ENCODE measurements at regions not wholly inside any gene's neighbourhood (a gene's known extent, or its start where the extent isn't known, plus 50 kb on each side); places are given as distances from the start of the nearest gene placed in this dataset.

DNA sequence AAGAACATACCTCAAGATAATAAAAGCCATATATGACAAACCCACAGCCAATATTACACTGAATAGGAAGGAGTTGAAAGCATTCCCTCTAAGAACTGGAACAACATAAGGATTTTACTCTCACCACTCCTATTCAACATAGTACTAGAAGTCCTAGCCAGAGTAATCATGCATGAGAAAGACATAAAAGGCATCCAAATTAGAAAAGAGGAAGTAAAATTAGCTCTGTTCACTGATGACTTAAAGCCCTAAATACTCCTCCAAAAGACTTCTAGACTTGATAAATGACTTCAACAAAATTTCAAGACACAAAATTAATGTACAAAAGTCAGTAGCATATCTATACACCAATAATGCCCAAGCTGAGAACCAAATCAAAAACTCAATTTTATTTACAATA lies 235.7 kb downstream of the NKX6-1 start:
- intact Hi-C loops (cut with DNase I), result no loop called here
- Histone ChIP-seq H3K36me3 (ENCODE audit: control insufficient read depth in 2 of 3, insufficient read depth in 3 of 3, low read length in 3 of 3) (no peaks in the 10 kb centered on the region), H3K4me3 (ENCODE audit: low read length in 3 of 3) (no peak overlapping the region), H3K4me1 (ENCODE audit: control insufficient read depth in 2 of 3, insufficient read depth in 2 of 3, low read depth in 1 of 3, low read length in 3 of 3) (no peaks in the 10 kb centered on the region), H3K9me3 (ENCODE audit: control insufficient read depth in 2 of 3, insufficient read depth in 1 of 3, low read length in 3 of 3) (peaks cover 0 to 1% (median 0%) of the 10 kb centered on the region in 3 donors), H3K27ac (ENCODE audit: low read depth in 2 of 2, low read length in 2 of 2) (no peak overlapping the region), H3K9ac (ENCODE audit: low read length in 3 of 3) (no peak overlapping the region), H3K27me3 (ENCODE audit: control insufficient read depth, insufficient read depth, low read length) (no peaks in the 10 kb centered on the region)
- DNase-seq, result no peak
- no peak for FAIRE-seq
- TF ChIP-seq, protein P1, sequence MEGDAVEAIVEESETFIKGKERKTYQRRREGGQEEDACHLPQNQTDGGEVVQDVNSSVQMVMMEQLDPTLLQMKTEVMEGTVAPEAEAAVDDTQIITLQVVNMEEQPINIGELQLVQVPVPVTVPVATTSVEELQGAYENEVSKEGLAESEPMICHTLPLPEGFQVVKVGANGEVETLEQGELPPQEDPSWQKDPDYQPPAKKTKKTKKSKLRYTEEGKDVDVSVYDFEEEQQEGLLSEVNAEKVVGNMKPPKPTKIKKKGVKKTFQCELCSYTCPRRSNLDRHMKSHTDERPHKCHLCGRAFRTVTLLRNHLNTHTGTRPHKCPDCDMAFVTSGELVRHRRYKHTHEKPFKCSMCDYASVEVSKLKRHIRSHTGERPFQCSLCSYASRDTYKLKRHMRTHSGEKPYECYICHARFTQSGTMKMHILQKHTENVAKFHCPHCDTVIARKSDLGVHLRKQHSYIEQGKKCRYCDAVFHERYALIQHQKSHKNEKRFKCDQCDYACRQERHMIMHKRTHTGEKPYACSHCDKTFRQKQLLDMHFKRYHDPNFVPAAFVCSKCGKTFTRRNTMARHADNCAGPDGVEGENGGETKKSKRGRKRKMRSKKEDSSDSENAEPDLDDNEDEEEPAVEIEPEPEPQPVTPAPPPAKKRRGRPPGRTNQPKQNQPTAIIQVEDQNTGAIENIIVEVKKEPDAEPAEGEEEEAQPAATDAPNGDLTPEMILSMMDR (IDR thresholded peaks at IDR 0.05; ENCODE audit: borderline replicate concordance, extremely low read depth, insufficient read depth), result no peak

DNA sequence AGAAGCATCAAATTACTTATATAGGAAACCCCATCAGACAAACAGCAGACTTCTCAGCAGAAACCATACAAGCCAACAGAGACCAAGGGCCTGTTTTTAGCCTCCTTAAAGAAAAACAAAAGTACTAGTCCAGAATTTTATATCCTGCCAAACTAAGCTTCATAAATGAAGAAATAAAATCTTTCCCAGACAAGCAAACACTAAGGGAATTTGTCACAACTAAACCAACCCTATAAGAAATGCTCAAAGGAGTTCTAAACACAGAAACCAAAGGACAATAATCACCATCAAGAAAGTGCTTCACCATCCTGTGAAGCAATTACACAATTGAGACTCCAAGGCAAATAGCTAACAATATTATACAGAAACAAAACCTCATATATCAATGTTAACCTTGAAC lies 238.6 kb downstream of the NKX6-1 start:
- FAIRE-seq, result no peak

DNA sequence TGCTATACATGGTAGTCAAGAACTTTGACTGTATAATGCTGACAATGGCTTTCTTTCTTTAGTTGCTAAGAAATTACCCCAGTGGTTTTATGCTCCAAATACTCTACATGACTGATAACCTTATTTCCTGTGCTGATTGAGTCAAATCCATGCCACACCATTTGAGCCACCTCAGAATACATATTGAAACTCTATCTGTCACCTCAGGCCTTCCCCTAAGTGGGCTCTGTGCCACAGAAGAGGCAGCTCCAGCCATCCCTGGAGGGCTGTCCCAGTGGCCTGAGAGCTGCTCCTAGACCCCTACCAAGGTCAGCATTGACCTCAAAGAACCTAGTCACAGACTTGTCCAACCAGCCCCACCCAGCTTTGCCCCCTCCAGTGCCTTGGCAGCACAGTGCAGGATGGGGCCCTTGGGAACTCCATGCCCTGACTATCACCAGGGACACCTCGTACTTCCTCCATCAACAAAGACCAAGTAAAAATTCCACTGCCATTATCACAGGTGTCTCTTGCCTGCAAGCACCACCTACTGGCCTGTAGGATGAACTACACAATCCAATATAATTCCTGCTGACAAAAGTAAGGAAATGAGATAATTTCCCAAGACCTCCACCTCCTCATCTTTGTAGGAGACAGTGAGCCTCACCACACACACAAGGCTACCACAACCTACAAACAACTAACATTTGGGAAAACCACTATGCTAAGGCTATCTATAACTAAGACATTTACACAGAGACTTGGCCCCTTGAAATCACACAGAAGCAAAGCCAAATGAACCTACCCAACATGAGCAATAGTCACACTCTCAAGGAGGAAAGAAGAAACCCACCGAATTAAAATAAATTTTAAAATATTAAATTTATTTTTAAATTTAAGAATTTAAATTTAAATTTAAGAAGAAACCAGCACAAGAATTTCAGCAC lies 239.9 kb downstream of the NKX6-1 start:
- H3K27me3 ChIP-seq (ENCODE audit: control insufficient read depth, insufficient read depth, low read length), result no peaks in the 10 kb centered on the region
- intact Hi-C loops (cut with DNase I), result no loop called here
- FAIRE-seq, result no peak
- H3K4me3 ChIP-seq (ENCODE audit: low read length in 3 of 3), result no peak overlapping the region
- no peak overlapping the region for H3K27ac ChIP-seq (ENCODE audit: low read depth in 2 of 2, low read length in 2 of 2)
- TF ChIP-seq, protein P1 (IDR thresholded peaks at IDR 0.05; ENCODE audit: borderline replicate concordance, extremely low read depth, insufficient read depth), result peak; percentile 59
- H3K36me3 ChIP-seq (ENCODE audit: control insufficient read depth in 2 of 3, insufficient read depth in 3 of 3, low read length in 3 of 3), result no peaks in the 10 kb centered on the region
- no peak overlapping the region for H3K9ac ChIP-seq (ENCODE audit: low read length in 3 of 3)
- H3K4me1 ChIP-seq (ENCODE audit: control insufficient read depth in 2 of 3, insufficient read depth in 2 of 3, low read depth in 1 of 3, low read length in 3 of 3), result no peaks in the 10 kb centered on the region
- H3K9me3 ChIP-seq (ENCODE audit: control insufficient read depth in 2 of 3, insufficient read depth in 1 of 3, low read length in 3 of 3), result peaks cover 0 to 1% (median 0%) of the 10 kb centered on the region in 3 donors
- DNase-seq, result peak in 2 of 5 donors; percentile 4 to 5

More for the DNA sequence above, 238.6 kb downstream of the NKX6-1 start:
- no peaks in the 10 kb centered on the region for H3K27me3 ChIP-seq (ENCODE audit: control insufficient read depth, insufficient read depth, low read length)
- no peaks in the 10 kb centered on the region for H3K4me1 ChIP-seq (ENCODE audit: control insufficient read depth in 2 of 3, insufficient read depth in 2 of 3, low read depth in 1 of 3, low read length in 3 of 3)
- H3K9me3 ChIP-seq (ENCODE audit: control insufficient read depth in 2 of 3, insufficient read depth in 1 of 3, low read length in 3 of 3), result peaks cover 0 to 1% (median 0%) of the 10 kb centered on the region in 3 donors
- H3K4me3 ChIP-seq (ENCODE audit: low read length in 3 of 3), result no peak overlapping the region
- intact Hi-C loops (cut with DNase I), result no loop called here
- no peak overlapping the region for H3K9ac ChIP-seq (ENCODE audit: low read length in 3 of 3)
- no peaks in the 10 kb centered on the region for H3K36me3 ChIP-seq (ENCODE audit: control insufficient read depth in 2 of 3, insufficient read depth in 3 of 3, low read length in 3 of 3)
- TF ChIP-seq, protein P1 (IDR thresholded peaks at IDR 0.05; ENCODE audit: borderline replicate concordance, extremely low read depth, insufficient read depth), result no peak
- H3K27ac ChIP-seq (ENCODE audit: low read depth in 2 of 2, low read length in 2 of 2), result no peak overlapping the region
- DNase-seq, result no peak
